ENCODE measurements at regions not wholly inside any gene's neighbourhood (a gene's known extent, or its start where the extent isn't known, plus 50 kb on each side); places are given as distances from the start of the nearest gene placed in this dataset.

GRCh38 chr16:6861815-6862477 lies 470.7 kb upstream of the RBFOX1 start:
- TF ChIP-seq, protein P1, sequence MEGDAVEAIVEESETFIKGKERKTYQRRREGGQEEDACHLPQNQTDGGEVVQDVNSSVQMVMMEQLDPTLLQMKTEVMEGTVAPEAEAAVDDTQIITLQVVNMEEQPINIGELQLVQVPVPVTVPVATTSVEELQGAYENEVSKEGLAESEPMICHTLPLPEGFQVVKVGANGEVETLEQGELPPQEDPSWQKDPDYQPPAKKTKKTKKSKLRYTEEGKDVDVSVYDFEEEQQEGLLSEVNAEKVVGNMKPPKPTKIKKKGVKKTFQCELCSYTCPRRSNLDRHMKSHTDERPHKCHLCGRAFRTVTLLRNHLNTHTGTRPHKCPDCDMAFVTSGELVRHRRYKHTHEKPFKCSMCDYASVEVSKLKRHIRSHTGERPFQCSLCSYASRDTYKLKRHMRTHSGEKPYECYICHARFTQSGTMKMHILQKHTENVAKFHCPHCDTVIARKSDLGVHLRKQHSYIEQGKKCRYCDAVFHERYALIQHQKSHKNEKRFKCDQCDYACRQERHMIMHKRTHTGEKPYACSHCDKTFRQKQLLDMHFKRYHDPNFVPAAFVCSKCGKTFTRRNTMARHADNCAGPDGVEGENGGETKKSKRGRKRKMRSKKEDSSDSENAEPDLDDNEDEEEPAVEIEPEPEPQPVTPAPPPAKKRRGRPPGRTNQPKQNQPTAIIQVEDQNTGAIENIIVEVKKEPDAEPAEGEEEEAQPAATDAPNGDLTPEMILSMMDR (IDR thresholded peaks at IDR 0.05 in 8 of 11, conservative IDR thresholded peaks at IDR 0.05 in 3 of 11), result no peak
- no peak for TF ChIP-seq POLR2A (IDR thresholded peaks at IDR 0.05)
- no peak for TF ChIP-seq POLR2AphosphoS5 (IDR thresholded peaks at IDR 0.05)
